CD4-positive, alpha-beta T cell treated with Interferon alpha-2 for 1 hour (primary cell): ENCODE measurements at regions not wholly inside any gene's neighbourhood (a gene's known extent, or its start where the extent isn't known, plus 50 kb on each side); places are given as distances from the start of the nearest gene placed in this dataset.
"Not testable (repeated sequence)": the region's sequence is repeated elsewhere in the genome, so short reads cannot be mapped to it uniquely, and the experiment has no call there.

Experiments
- DNase-seq, 2 donors: peaks; one replicate each; pipeline ENCODE4 v3.0.0-alpha.2; 2020 to 2022

DNA sequence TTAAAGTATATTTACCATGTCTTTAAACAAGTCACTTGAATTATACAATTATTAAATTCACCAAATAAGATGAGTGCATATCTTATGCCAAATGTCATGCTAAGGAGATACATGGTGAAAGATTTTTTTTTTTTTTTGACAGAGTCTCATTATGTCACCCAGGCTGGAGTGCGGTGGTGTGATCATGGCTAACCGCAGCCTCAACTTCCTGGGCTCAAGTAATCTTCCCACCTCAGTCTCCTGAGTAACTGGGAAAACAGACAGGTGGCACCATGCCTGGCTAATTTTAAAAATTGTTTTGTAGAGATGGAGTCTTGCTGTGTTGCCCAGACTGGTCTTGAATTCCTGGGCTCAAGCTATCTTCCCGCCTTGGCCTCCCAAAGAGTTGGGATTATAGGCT is 149.0 kb upstream of the GOT2 start:
- no peak for DNase-seq

GRCh38 chr16:58882292-58882691 is 148.2 kb upstream of the GOT2 start:
- DNase-seq, result peak in 1 of 2 donors; percentile 3

- not testable (repeated sequence) for DNase-seq
These were observed 144.5 kb upstream of the GOT2 start for GRCh38 chr16:58878641-58879040.

DNA sequence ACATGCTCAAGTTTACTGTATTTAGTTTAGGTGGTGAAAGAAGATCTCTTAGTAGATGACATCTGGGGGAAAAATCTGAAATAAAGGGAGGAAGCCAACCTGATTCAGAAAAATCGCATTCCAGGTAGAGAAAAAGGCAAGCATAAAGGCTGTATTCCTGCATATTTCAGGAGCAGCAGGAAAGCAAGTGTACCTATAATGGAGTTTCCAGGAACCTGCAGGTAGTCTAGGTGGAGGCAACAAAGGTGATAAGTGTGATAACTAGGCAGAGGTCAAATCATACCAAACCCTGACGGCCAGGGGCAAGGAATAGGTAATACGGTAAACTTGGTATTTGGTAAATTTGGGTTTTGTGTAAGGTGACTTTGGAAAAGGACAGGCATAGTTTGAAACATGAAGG is 132.8 kb upstream of the GOT2 start:
- DNase-seq, result no peak

DNA sequence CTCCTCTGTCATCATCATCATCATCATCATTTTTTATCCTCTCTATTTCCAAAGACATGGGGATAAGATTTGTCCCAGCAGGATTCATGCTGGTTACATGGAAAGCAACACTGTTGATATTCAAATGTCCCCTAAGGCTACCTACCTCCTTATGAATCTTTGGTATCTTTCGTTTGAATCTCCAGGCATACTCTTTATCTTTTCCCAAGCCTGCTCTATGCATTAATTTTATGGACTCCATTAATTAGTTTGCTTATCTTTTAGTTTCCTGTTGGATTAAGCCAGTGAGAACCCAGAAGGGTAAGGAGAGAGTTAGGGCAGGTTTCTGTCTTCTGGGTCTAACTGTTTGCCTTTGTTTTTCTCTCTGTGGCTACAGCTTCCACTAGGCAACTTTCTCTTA is 129.6 kb upstream of the GOT2 start:
- no peak for DNase-seq

- no peak for DNase-seq
These were observed 128.9 kb upstream of the GOT2 start for GRCh38 chr16:58863042-58863441.

GRCh38 chr16:58862334-58863021 is 128.4 kb upstream of the GOT2 start:
- DNase-seq, result no peak

GRCh38 chr16:58859958-58860669 is 126.0 kb upstream of the GOT2 start:
- no peak for DNase-seq

GRCh38 chr16:58858577-58858976 is 124.5 kb upstream of the GOT2 start:
- not testable (repeated sequence) for DNase-seq

- no peak for DNase-seq
These were observed 121.3 kb upstream of the GOT2 start for GRCh38 chr16:58855291-58855863.

GRCh38 chr16:58853854-58854791 is 120.0 kb upstream of the GOT2 start:
- no peak for DNase-seq

GRCh38 chr16:58850678-58851020 is 116.5 kb upstream of the GOT2 start:
- no peak for DNase-seq

- no peak for DNase-seq
These were observed 116.0 kb upstream of the GOT2 start for GRCh38 chr16:58850019-58850677.

DNA sequence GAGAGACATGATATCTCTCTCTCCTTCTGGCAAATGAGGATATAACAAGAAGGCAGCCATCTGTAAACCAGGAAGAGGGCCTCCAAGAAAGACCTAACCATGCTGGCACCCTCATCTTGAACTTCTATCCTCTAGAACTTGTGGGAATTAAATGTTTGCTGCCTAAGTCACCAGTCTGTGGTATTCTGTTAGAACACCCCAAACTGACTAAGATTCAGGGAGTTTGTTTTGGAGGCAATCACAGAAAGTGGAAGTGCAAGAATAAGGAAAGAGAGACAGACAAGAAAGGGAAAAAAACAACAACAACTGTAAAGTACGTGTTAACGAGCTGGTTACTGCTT is 114.5 kb upstream of the GOT2 start:
- DNase-seq, result no peak

DNA sequence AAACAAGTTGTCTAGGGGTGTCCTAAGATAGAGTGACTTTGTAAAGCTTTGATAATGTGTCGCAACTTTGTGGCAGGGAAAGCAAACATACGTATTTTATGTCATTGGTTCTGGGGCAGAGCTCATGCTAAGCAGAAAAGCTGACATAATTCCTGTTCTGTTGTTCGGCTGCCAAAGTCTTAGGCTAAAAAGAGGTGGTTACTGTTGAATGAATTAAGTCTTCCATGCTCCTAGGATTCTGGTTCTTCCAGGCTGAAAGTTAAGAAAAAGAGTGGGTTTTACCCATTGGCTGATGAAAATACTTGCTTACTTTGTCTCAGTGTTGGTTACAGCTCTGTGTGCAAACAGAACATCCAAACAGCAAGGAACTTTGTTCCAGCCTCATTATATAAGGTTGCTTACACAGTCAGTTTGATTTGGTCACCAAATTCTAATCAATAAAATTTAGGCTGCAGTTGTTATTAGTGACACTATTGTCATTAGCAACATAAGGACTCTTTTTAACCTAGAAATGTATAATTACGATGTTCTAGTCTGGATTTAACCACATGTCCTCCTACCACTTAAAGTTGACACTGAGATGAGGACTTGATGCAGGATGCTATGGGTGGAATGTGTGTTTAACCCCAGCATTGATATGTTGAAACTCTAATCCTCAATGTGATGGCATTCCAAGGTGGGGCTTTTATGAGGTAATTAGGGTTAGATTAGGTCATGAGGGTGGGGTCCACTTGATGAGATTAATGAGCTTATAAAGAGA is 114.0 kb upstream of the GOT2 start:
- no peak for DNase-seq

DNA sequence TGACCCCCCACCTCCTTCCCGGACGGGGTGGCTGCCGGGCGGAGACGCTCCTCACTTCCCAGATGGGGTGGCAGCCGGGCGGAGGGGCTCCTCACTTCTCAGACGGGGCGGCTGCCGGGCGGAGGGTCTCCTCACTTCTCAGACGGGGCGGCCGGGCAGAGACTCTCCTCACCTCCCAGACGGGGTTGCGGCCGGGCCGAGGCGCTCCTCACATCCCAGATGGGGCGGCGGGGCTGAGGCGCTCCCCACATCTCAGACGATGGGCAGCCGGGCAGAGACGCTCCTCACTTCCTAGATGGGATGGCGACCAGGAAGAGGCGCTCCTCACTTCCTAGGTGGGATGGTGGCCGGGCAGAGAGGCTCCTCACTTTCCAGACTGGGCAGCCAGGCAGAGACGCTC is 112.1 kb upstream of the GOT2 start:
- not testable (repeated sequence) for DNase-seq

DNA sequence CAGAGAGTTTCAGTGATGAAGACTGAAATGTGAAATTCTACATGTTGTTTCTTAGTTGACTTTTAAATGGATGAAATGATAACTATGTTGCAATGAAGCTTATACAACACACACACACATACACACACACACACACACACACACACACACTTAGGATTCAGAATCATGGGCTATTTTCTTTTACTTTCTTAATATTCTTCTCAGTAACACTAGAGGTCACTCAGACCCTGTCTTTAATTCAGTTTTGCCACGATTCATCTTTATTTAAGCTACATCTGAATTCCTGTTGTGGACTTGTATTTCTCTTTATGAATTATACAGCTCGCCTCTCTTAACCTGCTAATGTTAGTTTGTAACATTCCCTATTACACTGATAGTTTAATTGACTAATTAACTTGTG is 109.6 kb upstream of the GOT2 start:
- DNase-seq, result no peak

DNA sequence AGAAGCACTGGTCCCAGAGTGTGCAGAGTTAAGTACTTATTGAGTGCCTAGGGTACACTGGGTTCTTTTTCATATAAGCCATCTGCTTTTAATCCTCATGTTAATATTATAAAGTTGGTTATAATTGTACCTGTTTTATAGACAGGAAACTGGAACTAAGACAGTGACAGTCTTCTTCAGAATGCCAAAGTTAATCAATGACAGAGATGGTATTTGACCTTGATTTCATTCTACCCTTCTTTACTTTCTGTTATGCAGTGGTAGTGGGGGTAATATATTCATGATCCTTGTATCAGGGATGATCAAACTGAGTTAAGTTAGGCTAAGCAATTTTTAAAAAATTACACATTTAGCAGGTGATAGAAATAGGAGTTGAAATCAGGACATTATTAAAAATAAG is 108.6 kb upstream of the GOT2 start:
- no peak for DNase-seq

DNA sequence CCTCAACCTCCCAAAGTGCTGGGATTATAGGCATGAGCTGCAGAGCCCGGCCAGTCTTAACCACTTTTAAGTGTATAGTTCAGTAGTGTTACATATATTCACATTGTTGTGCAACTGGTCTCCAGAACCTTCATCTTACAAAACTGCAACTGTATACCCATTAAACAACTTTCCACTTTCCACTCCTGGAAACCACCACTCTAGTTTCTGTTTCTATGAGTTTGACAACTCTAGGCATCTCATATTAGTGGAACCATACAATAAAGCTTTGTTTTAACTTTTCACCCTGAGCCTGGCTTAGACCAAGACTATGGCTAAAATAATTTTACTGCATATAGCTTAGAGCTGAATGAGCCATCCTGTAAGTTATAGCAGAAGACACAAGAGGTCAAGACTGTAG is 108.0 kb upstream of the GOT2 start:
- DNase-seq, result no peak

DNA sequence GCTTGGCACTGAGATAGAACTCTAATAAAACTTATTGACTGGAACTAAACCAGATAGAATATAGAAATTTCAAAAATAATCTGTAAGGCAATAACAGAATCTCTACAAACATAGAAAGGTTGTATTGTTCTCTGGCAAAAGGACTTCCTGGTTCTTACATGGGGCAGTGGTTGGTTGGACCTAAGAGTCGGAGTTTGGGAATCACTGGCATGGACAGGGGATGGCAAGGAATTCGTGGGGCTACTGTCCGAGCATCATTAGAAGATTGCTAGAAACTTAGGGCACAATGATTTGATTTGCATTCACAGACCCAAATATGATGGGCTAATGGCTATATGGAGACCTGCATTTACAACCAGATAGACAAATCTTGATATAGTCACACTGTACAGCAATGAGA is 103.8 kb upstream of the GOT2 start:
- DNase-seq, result no peak

DNA sequence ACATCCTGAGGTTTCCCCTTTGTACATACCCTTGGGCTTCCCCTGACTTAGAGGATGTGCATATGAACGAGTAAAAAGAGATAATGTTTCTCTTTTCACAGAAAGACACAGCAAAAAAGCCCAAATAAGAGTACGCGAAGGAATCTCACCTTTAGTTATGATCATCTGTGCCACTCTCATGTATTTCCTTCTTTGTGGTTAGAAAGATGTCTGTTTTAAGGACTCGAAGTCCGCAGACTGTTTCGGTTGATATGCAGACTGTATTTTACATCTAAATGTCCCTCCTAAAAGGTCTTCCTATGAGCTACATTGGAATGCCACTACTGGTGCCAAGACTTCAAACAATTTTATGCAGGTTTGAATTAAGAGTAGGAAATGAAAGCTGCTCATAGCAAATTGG is 102.3 kb upstream of the GOT2 start:
- no peak for DNase-seq

- no peak for DNase-seq
These were observed 98.3 kb upstream of the GOT2 start for GRCh38 chr16:58832386-58832895.
